MM.1S (cell line): ENCODE measurements at regions not wholly inside any gene's neighbourhood (a gene's known extent, or its start where the extent isn't known, plus 50 kb on each side); places are given as distances from the start of the nearest gene placed in this dataset.

Experiments used
- EZH2 ChIP-seq: fragments of 300-600 bp; sonication (generic); optimal IDR thresholded peaks from 2 replicates; pipeline ENCODE3; 2017; ENCODE audit warnings: low read depth, mild to moderate bottlenecking, antibody characterized with exemption, low read length, mixed read lengths
- EZH2phosphoT487 ChIP-seq: fragments of 300-600 bp; sonication (generic); IDR thresholded peaks from 2 replicates; pipeline ENCODE4 v1.6.1; 2018; ENCODE audit warnings: antibody characterized with exemption, low read length
- TF ChIP-seq, protein P1 (sequence below): fragments of 300-600 bp; sonication (generic); IDR thresholded peaks from 2 replicates; pipeline ENCODE4 v1.5.1; 2016; ENCODE audit warnings: antibody characterized with exemption, low read length, mixed read lengths

DNA sequence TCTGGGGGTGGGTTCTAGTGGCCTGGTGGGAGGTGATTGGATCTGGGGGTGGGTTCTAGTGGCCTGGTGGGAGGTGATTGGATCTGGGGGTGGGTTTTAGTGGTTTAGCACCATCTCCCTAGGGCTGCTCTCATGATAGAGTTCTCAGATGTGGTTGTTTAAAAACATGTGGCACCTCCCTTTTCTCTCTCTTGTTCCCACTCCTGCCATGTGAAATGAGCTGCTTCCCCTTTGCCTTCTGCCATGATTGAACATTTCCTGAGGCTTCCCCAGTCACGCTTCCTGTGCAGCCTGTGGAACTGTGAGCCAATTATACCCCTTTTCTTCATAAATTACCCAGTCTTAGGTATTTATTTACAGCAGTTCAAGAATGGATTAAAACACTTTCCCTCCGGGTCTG lies 327.3 kb upstream of the AJAP1 start:
- TF ChIP-seq, protein P1, sequence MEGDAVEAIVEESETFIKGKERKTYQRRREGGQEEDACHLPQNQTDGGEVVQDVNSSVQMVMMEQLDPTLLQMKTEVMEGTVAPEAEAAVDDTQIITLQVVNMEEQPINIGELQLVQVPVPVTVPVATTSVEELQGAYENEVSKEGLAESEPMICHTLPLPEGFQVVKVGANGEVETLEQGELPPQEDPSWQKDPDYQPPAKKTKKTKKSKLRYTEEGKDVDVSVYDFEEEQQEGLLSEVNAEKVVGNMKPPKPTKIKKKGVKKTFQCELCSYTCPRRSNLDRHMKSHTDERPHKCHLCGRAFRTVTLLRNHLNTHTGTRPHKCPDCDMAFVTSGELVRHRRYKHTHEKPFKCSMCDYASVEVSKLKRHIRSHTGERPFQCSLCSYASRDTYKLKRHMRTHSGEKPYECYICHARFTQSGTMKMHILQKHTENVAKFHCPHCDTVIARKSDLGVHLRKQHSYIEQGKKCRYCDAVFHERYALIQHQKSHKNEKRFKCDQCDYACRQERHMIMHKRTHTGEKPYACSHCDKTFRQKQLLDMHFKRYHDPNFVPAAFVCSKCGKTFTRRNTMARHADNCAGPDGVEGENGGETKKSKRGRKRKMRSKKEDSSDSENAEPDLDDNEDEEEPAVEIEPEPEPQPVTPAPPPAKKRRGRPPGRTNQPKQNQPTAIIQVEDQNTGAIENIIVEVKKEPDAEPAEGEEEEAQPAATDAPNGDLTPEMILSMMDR = no peak
- TF ChIP-seq EZH2 = no peak
- TF ChIP-seq EZH2phosphoT487 = no peak
